Vagina (tissue), 2 donors: ENCODE measurements at regions not wholly inside any gene's neighbourhood (a gene's known extent, or its start where the extent isn't known, plus 50 kb on each side); places are given as distances from the start of the nearest gene placed in this dataset.

Experiments used
- POLR2A ChIP-seq, 2 donors: fragments of 450-650 bp; IDR thresholded peaks; one replicate each; pipeline ENCODE4 v1.6.1; 2017; ENCODE audit warnings: antibody characterized with exemption in 2 of 2, mild to moderate bottlenecking in 2 of 2, moderate library complexity in 2 of 2
- POLR2AphosphoS5 ChIP-seq, 2 donors: sonication (generic); formaldehyde crosslinking; IDR thresholded peaks; one replicate each; pipeline ENCODE4 v1.9.0; 2017; ENCODE audit warnings: antibody characterized with exemption in 2 of 2, mild to moderate bottlenecking in 2 of 2, low read depth in 1 of 2; ENCODE audit not compliant: insufficient read depth in 1 of 2
- TF ChIP-seq, protein P1 (sequence below), 3 experiments: fragments of 450-650 bp in 2 of 3; fragments of 200-600 bp in 1 of 3; sonication (generic) in 1 of 3; IDR thresholded peaks; one replicate each; pipeline ENCODE4 v1.5.1; 2017 to 2019; ENCODE audit warnings: antibody characterized with exemption in 3 of 3, mild to moderate bottlenecking in 2 of 3, moderate library complexity in 2 of 3

GRCh38 chr6:113522376-113522775, 334.8 kb upstream of the MARCKS start:
- TF ChIP-seq, protein P1, sequence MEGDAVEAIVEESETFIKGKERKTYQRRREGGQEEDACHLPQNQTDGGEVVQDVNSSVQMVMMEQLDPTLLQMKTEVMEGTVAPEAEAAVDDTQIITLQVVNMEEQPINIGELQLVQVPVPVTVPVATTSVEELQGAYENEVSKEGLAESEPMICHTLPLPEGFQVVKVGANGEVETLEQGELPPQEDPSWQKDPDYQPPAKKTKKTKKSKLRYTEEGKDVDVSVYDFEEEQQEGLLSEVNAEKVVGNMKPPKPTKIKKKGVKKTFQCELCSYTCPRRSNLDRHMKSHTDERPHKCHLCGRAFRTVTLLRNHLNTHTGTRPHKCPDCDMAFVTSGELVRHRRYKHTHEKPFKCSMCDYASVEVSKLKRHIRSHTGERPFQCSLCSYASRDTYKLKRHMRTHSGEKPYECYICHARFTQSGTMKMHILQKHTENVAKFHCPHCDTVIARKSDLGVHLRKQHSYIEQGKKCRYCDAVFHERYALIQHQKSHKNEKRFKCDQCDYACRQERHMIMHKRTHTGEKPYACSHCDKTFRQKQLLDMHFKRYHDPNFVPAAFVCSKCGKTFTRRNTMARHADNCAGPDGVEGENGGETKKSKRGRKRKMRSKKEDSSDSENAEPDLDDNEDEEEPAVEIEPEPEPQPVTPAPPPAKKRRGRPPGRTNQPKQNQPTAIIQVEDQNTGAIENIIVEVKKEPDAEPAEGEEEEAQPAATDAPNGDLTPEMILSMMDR (IDR thresholded peaks at IDR 0.05), result no peak
- TF ChIP-seq POLR2A (IDR thresholded peaks at IDR 0.05) (no peak), POLR2AphosphoS5 (IDR thresholded peaks at IDR 0.05; ENCODE audit: insufficient read depth in 1 of 2, low read depth in 1 of 2) (no peak)
